ENCODE measurements at regions not wholly inside any gene's neighbourhood (a gene's known extent, or its start where the extent isn't known, plus 50 kb on each side); places are given as distances from the start of the nearest gene placed in this dataset.
A peak's percentile ranks its signal among the peaks of the same experiment; 100 is the strongest.
"Not testable (repeated sequence)": the region's sequence is repeated elsewhere in the genome, so short reads cannot be mapped to it uniquely, and the experiment has no call there.

GRCh38 chr6:76768556-76768955 is 694.7 kb downstream of the HTR1B start:
- DNase-seq, result no peak

GRCh38 chr6:76764057-76764456 is 691.6 kb upstream of the IMPG1 start:
- DNase-seq, result no peak

DNA sequence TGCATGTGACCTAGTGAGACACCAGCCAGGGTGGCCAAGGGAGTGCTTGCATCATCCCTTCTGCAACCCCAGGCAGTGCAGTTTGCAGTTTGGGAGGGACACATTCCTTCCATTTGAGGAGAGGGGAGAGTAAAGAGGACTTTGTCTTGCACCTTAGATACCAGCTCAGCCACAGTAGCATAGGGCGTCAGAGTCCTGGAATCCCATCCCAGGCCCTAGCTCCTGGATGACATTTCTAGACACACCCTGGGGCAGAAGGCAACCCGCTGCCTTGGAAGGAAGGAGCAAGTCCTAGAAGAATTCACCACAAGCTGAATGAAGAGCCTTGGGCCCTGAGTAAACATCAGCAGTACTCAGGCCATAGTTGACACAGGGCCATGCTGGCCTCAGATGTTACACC is 680.4 kb upstream of the IMPG1 start:
- DNase-seq, result no peak

- not testable (repeated sequence) for DNase-seq
Measured at GRCh38 chr6:76745388-76745787, 672.9 kb upstream of the IMPG1 start.

- DNase-seq, result not testable (repeated sequence)
Measured at GRCh38 chr6:76744151-76744720, 671.8 kb upstream of the IMPG1 start.

DNA sequence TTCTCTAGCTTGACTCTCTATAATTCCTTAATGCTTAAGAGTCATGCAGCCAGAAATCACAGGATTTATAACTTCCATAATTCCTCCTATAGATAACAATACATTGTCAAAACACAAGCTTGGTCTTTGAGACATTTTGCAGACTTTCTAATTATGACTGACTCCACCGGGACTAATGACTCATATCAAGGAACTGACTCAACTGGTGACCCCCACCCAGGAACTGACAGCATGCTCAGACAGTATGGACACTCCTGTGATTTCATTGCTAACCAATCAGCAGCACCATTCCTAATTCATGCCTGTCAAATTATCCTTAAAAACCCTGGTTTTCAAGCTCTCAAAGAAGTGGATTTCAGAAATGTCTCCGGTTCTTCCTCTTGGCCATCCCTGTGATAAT is 670.5 kb upstream of the IMPG1 start:
- DNase-seq, result peak; percentile 53

- DNase-seq, result no peak
Measured at GRCh38 chr6:76719449-76719848, 647.0 kb upstream of the IMPG1 start.

DNA sequence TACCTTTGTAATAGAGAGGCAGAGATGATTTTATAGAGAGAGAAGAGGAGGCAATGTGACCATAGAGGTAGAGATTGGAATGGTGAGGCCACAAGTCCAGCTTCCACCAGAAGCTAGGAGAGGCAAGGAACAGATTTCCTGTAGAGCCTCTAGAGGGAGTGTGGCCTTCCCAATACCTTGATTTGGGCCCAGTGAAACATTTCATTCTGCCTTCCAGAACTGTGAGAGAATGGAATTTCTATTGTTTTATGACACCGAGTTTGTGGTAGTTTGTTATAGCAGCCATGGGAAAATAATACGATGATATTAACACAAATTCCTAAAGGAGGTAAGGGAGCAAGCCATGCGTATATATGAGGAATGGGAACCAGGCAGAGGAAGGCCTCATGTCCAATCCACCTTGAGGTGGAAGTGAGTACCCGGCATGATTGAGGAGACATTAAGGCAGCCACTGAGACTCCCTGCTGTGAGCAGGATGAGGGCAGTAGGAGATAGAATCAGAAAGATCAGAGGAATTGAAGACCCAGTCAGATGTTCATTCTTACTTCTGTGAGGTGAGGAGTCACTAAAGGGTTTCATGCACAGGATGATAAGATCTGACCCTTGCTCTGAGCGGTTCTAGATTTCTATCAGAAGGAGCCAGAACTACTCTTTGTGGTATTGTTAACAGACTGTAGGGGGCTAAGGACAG is 636.3 kb upstream of the IMPG1 start:
- DNase-seq, result no peak

- no peak for DNase-seq
Measured at GRCh38 chr6:76707630-76708029, 635.2 kb upstream of the IMPG1 start.

DNA sequence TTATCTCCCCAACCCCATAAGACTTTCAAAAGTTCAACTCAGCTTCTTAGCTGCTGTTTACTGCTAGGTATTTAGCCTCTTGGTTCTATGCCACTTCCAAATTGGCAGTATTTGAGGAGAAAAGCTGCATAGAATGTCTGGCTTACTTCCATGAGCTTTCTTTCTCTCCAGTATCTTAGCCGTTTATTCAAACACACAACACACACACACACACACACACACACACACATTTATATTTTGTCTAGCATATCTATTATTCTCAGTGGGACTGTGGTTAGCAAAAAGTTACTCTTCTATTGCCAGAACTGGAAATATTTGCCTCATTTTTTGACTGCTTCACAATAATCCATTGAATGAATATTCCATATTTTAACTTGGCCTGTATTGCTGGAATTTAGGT is 634.2 kb upstream of the IMPG1 start:
- peak; percentile 14 for DNase-seq

GRCh38 chr6:76706086-76706485 is 633.6 kb upstream of the IMPG1 start:
- no peak for DNase-seq

GRCh38 chr6:76703786-76704185 is 631.3 kb upstream of the IMPG1 start:
- DNase-seq, result no peak

- DNase-seq, result no peak
Measured at GRCh38 chr6:76703285-76703684, 630.8 kb upstream of the IMPG1 start.

DNA sequence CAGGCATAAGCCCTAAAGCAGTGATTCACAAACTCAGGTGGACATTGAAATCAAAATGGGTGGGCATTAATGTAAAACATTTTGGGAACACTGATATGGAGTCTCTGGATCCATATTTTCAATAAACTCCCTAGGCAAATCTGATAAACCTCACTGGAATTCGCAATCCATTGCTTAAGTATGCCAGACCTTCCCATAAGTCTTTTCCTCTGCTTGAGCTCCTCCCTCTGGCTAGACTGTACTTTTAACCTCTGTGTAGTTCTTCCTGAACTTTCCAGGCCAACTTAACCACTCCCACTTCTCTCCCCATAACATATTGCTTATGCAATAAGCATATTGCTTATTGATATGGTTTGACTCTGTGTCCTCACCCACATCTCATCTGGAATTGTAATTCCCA is 629.7 kb upstream of the IMPG1 start:
- no peak for DNase-seq

DNA sequence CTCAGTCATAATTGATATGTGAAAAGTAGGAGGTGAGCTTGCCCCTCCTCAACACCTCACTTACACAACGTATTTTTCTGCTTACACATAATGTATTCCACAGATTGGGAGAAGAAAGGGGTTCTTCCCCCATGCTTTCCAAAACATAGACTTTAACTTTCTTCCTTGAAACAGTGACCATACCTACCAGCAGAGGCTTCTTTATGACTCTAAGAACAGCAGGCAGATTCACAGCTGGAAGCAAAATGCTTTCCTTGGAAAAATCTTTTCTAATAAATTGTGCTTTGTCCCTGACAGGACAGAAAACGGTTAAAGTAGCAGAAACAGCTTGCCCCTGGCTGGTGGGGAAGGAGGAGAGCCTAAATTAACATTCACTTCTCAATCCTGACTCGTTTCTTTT is 629.1 kb upstream of the IMPG1 start:
- no peak for DNase-seq

GRCh38 chr6:76697585-76697984 is 625.1 kb upstream of the IMPG1 start:
- DNase-seq, result peak; percentile 29

DNA sequence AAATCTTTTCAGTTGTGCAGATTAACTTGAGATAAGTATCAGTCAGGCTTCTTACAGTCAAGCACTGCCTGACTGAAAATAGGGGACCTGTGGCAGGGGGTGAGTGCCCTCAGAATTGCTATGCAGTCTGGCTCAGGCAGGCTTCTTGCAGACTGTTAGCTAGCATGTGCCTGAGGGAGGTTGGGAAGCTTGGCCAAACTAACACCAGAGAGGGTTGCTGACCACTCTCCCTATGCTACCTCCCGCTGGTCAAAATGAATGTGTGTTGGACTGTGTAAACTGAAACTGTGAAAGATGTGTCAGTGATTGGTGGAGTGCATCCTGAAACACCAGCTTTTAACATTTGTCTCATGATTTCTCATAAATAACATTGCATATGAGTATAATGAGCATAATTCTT is 622.3 kb upstream of the IMPG1 start:
- no peak for DNase-seq

DNA sequence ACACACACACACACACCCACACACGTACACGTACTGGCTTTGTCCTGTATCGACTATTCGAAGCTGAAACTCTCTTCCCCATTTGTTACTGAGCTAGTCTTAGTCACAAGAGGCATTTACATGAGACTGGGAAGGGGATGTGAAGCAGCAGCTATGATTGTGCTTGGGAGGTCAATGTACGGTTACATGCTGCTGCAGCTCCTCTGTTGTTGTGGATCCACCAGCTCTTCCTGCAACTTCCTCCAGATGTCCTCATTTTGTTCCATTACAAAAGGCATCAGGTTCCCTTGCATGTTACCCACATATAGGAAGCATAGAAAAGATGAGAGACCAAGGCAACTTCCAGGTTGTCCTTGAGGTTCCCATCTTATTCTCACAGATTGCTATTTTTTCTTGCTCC is 612.4 kb upstream of the IMPG1 start:
- peak; percentile 13 for DNase-seq

DNA sequence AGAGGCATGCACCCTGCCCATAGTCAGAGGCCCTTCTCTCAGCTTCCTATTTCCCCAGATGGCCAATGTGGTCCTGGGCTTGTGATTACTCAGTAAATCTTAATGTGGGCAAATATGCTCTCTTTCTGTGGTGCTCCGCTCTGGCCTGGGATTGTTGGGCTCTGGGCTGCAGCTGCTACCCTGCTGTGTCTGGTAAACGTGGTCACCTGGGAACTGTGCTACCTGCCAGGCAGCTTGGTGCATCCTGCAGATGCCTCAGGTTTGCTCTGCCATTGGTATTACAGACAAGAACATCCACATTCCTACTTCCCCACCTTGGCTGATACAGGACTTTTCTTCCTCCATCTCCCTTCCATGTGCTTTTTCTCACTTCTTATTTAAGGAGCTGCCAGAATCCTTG is 611.5 kb upstream of the IMPG1 start:
- DNase-seq, result no peak

GRCh38 chr6:76682842-76683241 is 610.4 kb upstream of the IMPG1 start:
- peak; percentile 12 for DNase-seq

- DNase-seq, result peak; percentile 3
Measured at GRCh38 chr6:76681781-76682180, 609.3 kb upstream of the IMPG1 start.

GRCh38 chr6:76677017-76677416 is 604.6 kb upstream of the IMPG1 start:
- DNase-seq, result no peak

DNA sequence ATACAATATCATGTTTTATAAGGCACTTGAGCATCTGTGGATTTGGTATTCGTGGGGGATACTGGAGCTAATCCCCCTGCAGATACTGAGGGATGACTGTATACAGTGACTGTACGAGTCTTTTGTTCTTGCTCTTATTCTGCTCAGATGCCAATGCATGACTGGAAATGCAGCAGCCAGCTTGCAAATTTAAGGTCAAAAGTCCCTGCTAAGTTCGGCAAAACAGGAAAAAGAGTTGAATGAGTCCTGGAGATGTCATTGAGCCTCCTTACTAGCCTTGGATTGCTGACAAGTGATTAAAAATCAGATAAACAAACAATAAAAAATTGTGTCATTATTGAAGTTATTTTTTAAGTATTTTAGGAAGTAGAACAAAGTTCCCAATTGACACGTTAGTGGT is 599.3 kb upstream of the IMPG1 start:
- no peak for DNase-seq

- peak; percentile 16 for DNase-seq
Measured at GRCh38 chr6:76644231-76644630, 571.8 kb upstream of the IMPG1 start.

DNA sequence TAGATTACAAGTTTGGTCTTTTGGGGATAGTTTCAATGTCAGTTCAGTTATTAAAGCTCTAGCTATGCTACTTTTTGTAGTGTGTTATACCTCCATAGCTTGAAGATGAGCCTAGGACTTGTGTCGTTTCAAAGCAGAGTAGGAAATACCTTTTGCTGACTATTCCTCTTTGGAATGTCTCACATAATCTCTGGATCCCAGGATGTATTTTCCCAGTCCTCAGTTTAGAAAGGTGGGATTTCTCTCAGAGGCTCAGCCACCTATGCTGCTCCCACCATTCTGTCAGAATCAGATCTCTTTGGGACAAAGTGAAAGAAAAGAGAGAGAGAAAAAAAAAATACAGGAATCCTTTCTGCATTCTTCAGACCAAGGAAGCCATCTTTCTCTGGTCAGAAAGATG is 567.5 kb upstream of the IMPG1 start:
- no peak for DNase-seq
